DMS153 treated with DMSO at 0.1 percent for 48 hours (cell line): ENCODE measurements at regions not wholly inside any gene's neighbourhood (a gene's known extent, or its start where the extent isn't known, plus 50 kb on each side); places are given as distances from the start of the nearest gene placed in this dataset.

Source experiments
- DNase-seq: peaks from one replicate; lab custom pipeline; 2025; ENCODE audit not compliant: unreplicated experiment; lab: John Stamatoyannopoulos, UW

- DNase-seq, result no peak
These were observed 52.2 kb upstream of the SPACA1 start for GRCh38 chr6:87995461-87995860.

GRCh38 chr6:87993356-87993755 lies 54.3 kb upstream of the SPACA1 start:
- no peak for DNase-seq

GRCh38 chr6:87990871-87991270 lies 56.8 kb upstream of the SPACA1 start:
- no peak for DNase-seq

GRCh38 chr6:87982134-87982533 lies 65.5 kb upstream of the SPACA1 start:
- no peak for DNase-seq

GRCh38 chr6:87979737-87980136 lies 67.9 kb upstream of the SPACA1 start:
- no peak for DNase-seq

- no peak for DNase-seq
These were observed 71.0 kb upstream of the SPACA1 start for GRCh38 chr6:87976616-87977015.

- no peak for DNase-seq
These were observed 72.1 kb upstream of the SPACA1 start for GRCh38 chr6:87975561-87975960.

- no peak for DNase-seq
These were observed 75.4 kb upstream of the SPACA1 start for GRCh38 chr6:87972279-87972678.

GRCh38 chr6:87971605-87972262 lies 75.9 kb upstream of the SPACA1 start:
- no peak for DNase-seq

- peak; percentile 82 for DNase-seq
These were observed 79.0 kb upstream of the SPACA1 start for GRCh38 chr6:87968435-87969278.

GRCh38 chr6:87965806-87966205 lies 81.8 kb upstream of the SPACA1 start:
- DNase-seq, result no peak

- no peak for DNase-seq
These were observed 88.6 kb upstream of the SPACA1 start for GRCh38 chr6:87959083-87959482.

- DNase-seq, result no peak
These were observed 95.9 kb upstream of the SPACA1 start for GRCh38 chr6:87951751-87952150.

GRCh38 chr6:87950614-87951013 lies 97.0 kb upstream of the SPACA1 start:
- no peak for DNase-seq

- no peak for DNase-seq
These were observed 98.4 kb upstream of the SPACA1 start for GRCh38 chr6:87949194-87949593.

GRCh38 chr6:87946669-87947068 lies 101.0 kb upstream of the SPACA1 start:
- DNase-seq, result no peak

- no peak for DNase-seq
These were observed 101.7 kb upstream of the SPACA1 start for GRCh38 chr6:87945966-87946365.

GRCh38 chr6:87945181-87945580 lies 102.5 kb upstream of the SPACA1 start:
- DNase-seq, result no peak

GRCh38 chr6:87944541-87944954 lies 103.1 kb upstream of the SPACA1 start:
- DNase-seq, result no peak

GRCh38 chr6:87943191-87943590 lies 104.5 kb upstream of the SPACA1 start:
- no peak for DNase-seq

- DNase-seq, result no peak
These were observed 105.9 kb upstream of the SPACA1 start for GRCh38 chr6:87941556-87942358.

- no peak for DNase-seq
These were observed 107.9 kb upstream of the SPACA1 start for GRCh38 chr6:87939776-87940175.
